ENCODE measurements at regions not wholly inside any gene's neighbourhood (a gene's known extent, or its start where the extent isn't known, plus 50 kb on each side); places are given as distances from the start of the nearest gene placed in this dataset.
"Not testable (repeated sequence)": the region's sequence is repeated elsewhere in the genome, so short reads cannot be mapped to it uniquely, and the experiment has no call there.

GRCh38 chr3:187852842-187853730 lies 107.8 kb upstream of the BCL6 start:
- no peak for DNase-seq

- no peak for DNase-seq
Measured at GRCh38 chr3:187855131-187855530, 109.9 kb upstream of the BCL6 start.

GRCh38 chr3:187856555-187856954 lies 111.3 kb upstream of the BCL6 start:
- DNase-seq = no peak

- no peak for DNase-seq
Measured at GRCh38 chr3:187858041-187858440, 112.8 kb upstream of the BCL6 start.

GRCh38 chr3:187858711-187859110 lies 113.4 kb upstream of the BCL6 start:
- DNase-seq = no peak

GRCh38 chr3:187862701-187863277 lies 117.5 kb upstream of the BCL6 start:
- not testable (repeated sequence) for DNase-seq

GRCh38 chr3:187870360-187871203 lies 125.3 kb upstream of the BCL6 start:
- DNase-seq = peak; percentile 38

- DNase-seq = no peak
Measured at GRCh38 chr3:187871204-187871591, 125.9 kb upstream of the BCL6 start.

GRCh38 chr3:187871848-187872247 lies 126.6 kb upstream of the BCL6 start:
- no peak for DNase-seq

GRCh38 chr3:187873843-187874242 lies 128.6 kb upstream of the BCL6 start:
- DNase-seq = no peak

GRCh38 chr3:187875863-187876262 lies 130.6 kb upstream of the BCL6 start:
- no peak for DNase-seq

- DNase-seq = no peak
Measured at GRCh38 chr3:187878772-187879518, 133.7 kb upstream of the BCL6 start.

- no peak for DNase-seq
Measured at GRCh38 chr3:187880441-187880840, 135.2 kb upstream of the BCL6 start.

GRCh38 chr3:187880851-187881250 lies 135.6 kb upstream of the BCL6 start:
- no peak for DNase-seq

GRCh38 chr3:187888701-187889100 lies 143.4 kb upstream of the BCL6 start:
- no peak for DNase-seq

GRCh38 chr3:187889106-187889505 lies 143.8 kb upstream of the BCL6 start:
- DNase-seq = no peak

GRCh38 chr3:187889601-187890404 lies 144.5 kb upstream of the BCL6 start:
- DNase-seq = no peak

- not testable (repeated sequence) for DNase-seq
Measured at GRCh38 chr3:187890405-187890752, 145.1 kb upstream of the BCL6 start.

GRCh38 chr3:187896646-187897045 lies 151.4 kb upstream of the BCL6 start:
- DNase-seq = no peak

- DNase-seq = no peak
Measured at GRCh38 chr3:187899246-187899645, 154.0 kb upstream of the BCL6 start.

GRCh38 chr3:187900993-187901755 lies 155.9 kb upstream of the BCL6 start:
- DNase-seq = no peak

All from stimulated activated CD8-positive, alpha-beta memory T cell treated with anti-CD3 and anti-CD28 coated beads, Interleukin-4, amount 100 ng/mL, for 48 hours (primary cell).